H9 (cell line): ENCODE measurements at regions not wholly inside any gene's neighbourhood (a gene's known extent, or its start where the extent isn't known, plus 50 kb on each side); places are given as distances from the start of the nearest gene placed in this dataset.

Experiments used
- DNase-seq: peaks from one replicate; pipeline ENCODE4 v3.0.0-alpha.2; 2017
- H2AFZ ChIP-seq: one replicate; pipeline ENCODE4 v1.6.1; 2013; ENCODE audit warnings: mild to moderate bottlenecking, low read length, control low read depth, moderate library complexity
- H2AK5ac ChIP-seq: 2 replicates; pipeline ENCODE4 v1.6.1; 2013; ENCODE audit warnings: low read length, control low read depth, mixed read lengths; ENCODE audit not compliant: insufficient read length
- H2BK120ac ChIP-seq: one replicate; pipeline ENCODE4 v1.6.1; 2013; ENCODE audit warnings: low read depth, mild to moderate bottlenecking, low read length, control low read depth, inconsistent platforms; ENCODE audit not compliant: poor library complexity, severe bottlenecking
- H2BK12ac ChIP-seq: 2 replicates; pipeline ENCODE4 v1.6.1; 2013; ENCODE audit warnings: low read length, control low read depth, mixed read lengths, low read depth; ENCODE audit not compliant: insufficient read length
- H2BK15ac ChIP-seq: 2 replicates; pipeline ENCODE4 v1.6.1; 2013; ENCODE audit warnings: low read depth, low read length, control low read depth
- H2BK20ac ChIP-seq: one replicate; pipeline ENCODE4 v1.6.1; 2013; ENCODE audit warnings: low read depth, mild to moderate bottlenecking, low read length, control low read depth, inconsistent platforms; ENCODE audit not compliant: poor library complexity, severe bottlenecking
- H2BK5ac ChIP-seq: 2 replicates; pipeline ENCODE4 v1.6.1; 2013; ENCODE audit warnings: low read length, control low read depth, mixed read lengths; ENCODE audit not compliant: insufficient read length
- H3K14ac ChIP-seq: 2 replicates; pipeline ENCODE4 v1.6.1; 2013; ENCODE audit warnings: low read length, control low read depth; ENCODE audit not compliant: insufficient read depth
- H3K18ac ChIP-seq: 2 replicates; pipeline ENCODE4 v1.6.1; 2013; ENCODE audit warnings: low read depth, mild to moderate bottlenecking, mixed read lengths, low read length, control low read depth; ENCODE audit not compliant: insufficient read length
- H3K23ac ChIP-seq: 2 replicates; pipeline ENCODE4 v1.6.1; 2013; ENCODE audit warnings: low read length, control low read depth, mixed read lengths, low read depth; ENCODE audit not compliant: insufficient read length
- H3K23me2 ChIP-seq: 2 replicates; pipeline ENCODE4 v1.6.1; 2013; ENCODE audit warnings: low read depth, mild to moderate bottlenecking, mixed read lengths, low read length, control low read depth; ENCODE audit not compliant: insufficient read length, poor library complexity, severe bottlenecking
- H3K27ac ChIP-seq: 2 replicates; pipeline ENCODE4 v1.5.1; 2013; ENCODE audit warnings: low read length, control low read depth, mixed read lengths, low read depth; ENCODE audit not compliant: insufficient read length
- H3K27me3 ChIP-seq: 2 replicates; pipeline ENCODE4 v1.6.1; 2013; ENCODE audit warnings: low read length, control low read depth, inconsistent platforms; ENCODE audit not compliant: insufficient read depth
- H3K4ac ChIP-seq: 2 replicates; pipeline ENCODE4 v1.6.1; 2013; ENCODE audit warnings: low read depth, mild to moderate bottlenecking, control low read depth, inconsistent platforms, low read length, moderate library complexity
- H3K4me1 ChIP-seq: 2 replicates; pipeline ENCODE4 v1.6.1; 2013; ENCODE audit warnings: low read length, control low read depth, inconsistent platforms; ENCODE audit not compliant: insufficient read depth
- H3K4me2 ChIP-seq: 2 replicates; pipeline ENCODE4 v1.6.1; 2013; ENCODE audit warnings: low read length, control low read depth, mixed read lengths; ENCODE audit not compliant: insufficient read length, insufficient read depth
- H3K56ac ChIP-seq: 2 replicates; pipeline ENCODE4 v1.6.1; 2013; ENCODE audit warnings: low read depth, mild to moderate bottlenecking, mixed read lengths, low read length, control low read depth; ENCODE audit not compliant: insufficient read length
- H3K79me1 ChIP-seq: 2 replicates; pipeline ENCODE4 v1.6.1; 2013; ENCODE audit warnings: low read depth, mild to moderate bottlenecking, moderate library complexity, low read length, control low read depth, inconsistent platforms; ENCODE audit not compliant: insufficient read depth, poor library complexity, severe bottlenecking
- H3K79me2 ChIP-seq: 2 replicates; pipeline ENCODE4 v1.6.1; 2013; ENCODE audit warnings: low read length, control low read depth, inconsistent platforms; ENCODE audit not compliant: insufficient read depth
- H3K9ac ChIP-seq: 2 replicates; pipeline ENCODE4 v1.6.1; 2013; ENCODE audit warnings: low read length, control low read depth, mixed read lengths; ENCODE audit not compliant: insufficient read length; ENCODE audit errors: extremely low read depth
- H3K9me3 ChIP-seq: one replicate; pipeline ENCODE4 v1.6.1; 2013; ENCODE audit warnings: low read depth, low read length, inconsistent platforms; ENCODE audit not compliant: control insufficient read depth
- H3T11ph ChIP-seq: one replicate; pipeline ENCODE4 v1.6.1; 2013; ENCODE audit warnings: mild to moderate bottlenecking, low read length, control low read depth, inconsistent platforms
- H4K20me1 ChIP-seq: one replicate; pipeline ENCODE4 v1.6.1; 2013; ENCODE audit not compliant: control insufficient read depth, insufficient read length, insufficient read depth
- H4K5ac ChIP-seq: 2 replicates; pipeline ENCODE4 v1.6.1; 2013; ENCODE audit warnings: low read depth, mild to moderate bottlenecking, mixed read lengths, low read length, control low read depth; ENCODE audit not compliant: insufficient read length
- H4K8ac ChIP-seq: replicated peaks from 2 replicates; pipeline ENCODE4 v1.6.1; 2013; ENCODE audit warnings: low read length, control low read depth, mixed read lengths, low read depth; ENCODE audit not compliant: insufficient read length
- H4K91ac ChIP-seq: 2 replicates; pipeline ENCODE4 v1.6.1; 2013; ENCODE audit warnings: low read depth, mild to moderate bottlenecking, moderate library complexity, mixed read lengths, low read length, control low read depth; ENCODE audit not compliant: insufficient read length
- H3K27ac Mint-ChIP-seq, 3 experiments: 2 replicates in 2 of 3; 3 replicates in 1 of 3; pipeline ENCODE4 v1.8.0; 2020 to 2021; ENCODE audit warnings: mixed read lengths in 3 of 3, mild to moderate bottlenecking in 1 of 3, moderate library complexity in 1 of 3
- H3K27me3 Mint-ChIP-seq: 2 replicates; pipeline ENCODE4 v1.8.0; 2021; ENCODE audit warnings: low read depth, mild to moderate bottlenecking, moderate library complexity, mixed read lengths
- H3K36me3 Mint-ChIP-seq, 3 experiments: 2 replicates in 2 of 3; 3 replicates in 1 of 3; pipeline ENCODE4 v1.8.0; 2020 to 2021; ENCODE audit warnings: low read depth in 3 of 3, mixed read lengths in 3 of 3; ENCODE audit not compliant: insufficient read depth in 1 of 3
- H3K4me1 Mint-ChIP-seq, 2 experiments: 2 replicates each; pipeline ENCODE4 v1.8.0; 2020; ENCODE audit warnings: mixed read lengths in 2 of 2
- H3K4me3 Mint-ChIP-seq, 2 experiments: 2 replicates in 1 of 2; 3 replicates in 1 of 2; pipeline ENCODE4 v1.8.0; 2020 to 2021; ENCODE audit warnings: mild to moderate bottlenecking in 2 of 2, mixed read lengths in 2 of 2, moderate library complexity in 1 of 2
- H3K9me3 Mint-ChIP-seq, 2 experiments: 2 replicates in 1 of 2; 3 replicates in 1 of 2; pipeline ENCODE4 v1.8.0; 2020; ENCODE audit warnings: mild to moderate bottlenecking in 2 of 2, mixed read lengths in 2 of 2, moderate library complexity in 1 of 2
- WGBS: extraction: QIAGEN DNeasy Blood & Tissue Kit; methylation state at CpG from one replicate; pipeline ENCODE4 v1.1.7; 2013; ENCODE audit warnings: missing lambda C conversion rate, low lambda C conversion rate, mixed read lengths; ENCODE audit not compliant: insufficient read length; ENCODE audit errors: extremely low coverage; 5-methylcytosine and 5-hydroxymethylcytosine counted together
- TF ChIP-seq, protein P1 (sequence below): fragments of 200-600 bp; sonication (generic); conservative IDR thresholded peaks from 3 replicates; pipeline ENCODE4 v1.8.0; 2021; ENCODE audit warnings: antibody characterized with exemption, mild to moderate bottlenecking

DNA sequence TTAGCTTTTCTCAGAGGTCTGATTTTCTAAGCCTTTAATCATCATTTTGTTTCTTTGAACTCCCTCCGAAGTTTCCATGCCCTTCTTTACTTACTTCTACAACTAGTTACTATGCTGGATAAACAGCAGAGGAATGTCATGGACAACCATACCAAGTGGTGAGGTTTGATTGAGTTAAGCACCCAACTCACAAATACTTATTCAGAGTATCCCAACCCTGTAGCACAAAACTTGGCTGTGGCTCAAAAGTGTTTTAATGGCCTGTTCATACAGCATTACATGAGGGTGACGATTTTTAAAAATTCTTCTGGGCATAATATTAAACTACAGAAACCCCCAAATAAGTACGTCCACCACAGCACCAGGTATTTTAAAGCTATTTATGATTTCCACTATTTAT is 946.8 kb upstream of the SOX9 start:
- no peak overlapping the region for H2AFZ ChIP-seq
- no peak overlapping the region for H2BK15ac ChIP-seq
- no peak overlapping the region for H3K23ac ChIP-seq
- no peaks in the 10 kb centered on the region for H3K36me3 Mint-ChIP-seq
- no peaks in the 10 kb centered on the region for H3K23me2 ChIP-seq
- no peaks in the 10 kb centered on the region for H3K9me3 ChIP-seq
- no peak overlapping the region for H3K27ac ChIP-seq
- no peak overlapping the region for H2BK120ac ChIP-seq
- H3K9me3 Mint-ChIP-seq, result no peaks in the 10 kb centered on the region
- TF ChIP-seq, protein P1, sequence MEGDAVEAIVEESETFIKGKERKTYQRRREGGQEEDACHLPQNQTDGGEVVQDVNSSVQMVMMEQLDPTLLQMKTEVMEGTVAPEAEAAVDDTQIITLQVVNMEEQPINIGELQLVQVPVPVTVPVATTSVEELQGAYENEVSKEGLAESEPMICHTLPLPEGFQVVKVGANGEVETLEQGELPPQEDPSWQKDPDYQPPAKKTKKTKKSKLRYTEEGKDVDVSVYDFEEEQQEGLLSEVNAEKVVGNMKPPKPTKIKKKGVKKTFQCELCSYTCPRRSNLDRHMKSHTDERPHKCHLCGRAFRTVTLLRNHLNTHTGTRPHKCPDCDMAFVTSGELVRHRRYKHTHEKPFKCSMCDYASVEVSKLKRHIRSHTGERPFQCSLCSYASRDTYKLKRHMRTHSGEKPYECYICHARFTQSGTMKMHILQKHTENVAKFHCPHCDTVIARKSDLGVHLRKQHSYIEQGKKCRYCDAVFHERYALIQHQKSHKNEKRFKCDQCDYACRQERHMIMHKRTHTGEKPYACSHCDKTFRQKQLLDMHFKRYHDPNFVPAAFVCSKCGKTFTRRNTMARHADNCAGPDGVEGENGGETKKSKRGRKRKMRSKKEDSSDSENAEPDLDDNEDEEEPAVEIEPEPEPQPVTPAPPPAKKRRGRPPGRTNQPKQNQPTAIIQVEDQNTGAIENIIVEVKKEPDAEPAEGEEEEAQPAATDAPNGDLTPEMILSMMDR, result no peak
- no peaks in the 10 kb centered on the region for H3K79me2 ChIP-seq
- no peak overlapping the region for H3K4me2 ChIP-seq
- no peak overlapping the region for H4K5ac ChIP-seq
- no CpG with 5 or more reads among the region's 3 CpGs for WGBS
- H3K56ac ChIP-seq, result no peak overlapping the region
- H3K4me1 Mint-ChIP-seq, result no peaks in the 10 kb centered on the region
- H2BK20ac ChIP-seq, result no peak overlapping the region
- H3K79me1 ChIP-seq, result no peaks in the 10 kb centered on the region
- H3K4me3 Mint-ChIP-seq, result no peak overlapping the region
- H4K91ac ChIP-seq, result no peak overlapping the region
- H3K4me1 ChIP-seq, result no peaks in the 10 kb centered on the region
- H4K8ac ChIP-seq, result no peak overlapping the region
- no peak overlapping the region for H2BK12ac ChIP-seq
- no peak overlapping the region for H2AK5ac ChIP-seq
- H3K14ac ChIP-seq, result no peak overlapping the region
- no peak overlapping the region for H3K18ac ChIP-seq
- no peaks in the 10 kb centered on the region for H4K20me1 ChIP-seq
- no peaks in the 10 kb centered on the region for H3K27me3 Mint-ChIP-seq
- H3K27ac Mint-ChIP-seq, result no peak overlapping the region
- H3K27me3 ChIP-seq, result no peaks in the 10 kb centered on the region
- H3K4ac ChIP-seq, result no peak overlapping the region
- no peak overlapping the region for H3K9ac ChIP-seq
- no peak overlapping the region for H3T11ph ChIP-seq
- no peak for DNase-seq
- H2BK5ac ChIP-seq, result no peak overlapping the region
